ENCODE measurements at regions not wholly inside any gene's neighbourhood (a gene's known extent, or its start where the extent isn't known, plus 50 kb on each side); places are given as distances from the start of the nearest gene placed in this dataset.
"Not testable (repeated sequence)": the region's sequence is repeated elsewhere in the genome, so short reads cannot be mapped to it uniquely, and the experiment has no call there.

DNA sequence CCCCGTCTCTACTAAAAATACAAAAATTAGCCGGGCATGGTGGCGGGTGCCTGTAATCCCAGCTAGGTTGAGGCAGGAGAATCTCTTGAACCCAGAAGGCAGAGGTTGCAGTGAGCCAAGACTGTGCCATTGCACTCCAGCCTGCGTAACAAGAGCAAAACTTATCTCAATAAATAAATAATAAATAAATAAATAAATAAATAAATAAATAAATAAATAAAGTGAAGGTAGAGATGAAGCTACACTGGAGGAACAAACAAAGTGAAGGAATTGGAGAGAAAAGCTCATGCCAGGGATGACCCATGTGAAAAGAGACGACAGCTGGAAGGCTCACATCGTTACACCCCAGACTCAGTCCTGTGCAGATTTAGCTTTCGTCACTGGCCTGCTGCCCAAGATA is 157.3 kb upstream of the ARHGAP28 start:
- DNase-seq: not testable (repeated sequence)

DNA sequence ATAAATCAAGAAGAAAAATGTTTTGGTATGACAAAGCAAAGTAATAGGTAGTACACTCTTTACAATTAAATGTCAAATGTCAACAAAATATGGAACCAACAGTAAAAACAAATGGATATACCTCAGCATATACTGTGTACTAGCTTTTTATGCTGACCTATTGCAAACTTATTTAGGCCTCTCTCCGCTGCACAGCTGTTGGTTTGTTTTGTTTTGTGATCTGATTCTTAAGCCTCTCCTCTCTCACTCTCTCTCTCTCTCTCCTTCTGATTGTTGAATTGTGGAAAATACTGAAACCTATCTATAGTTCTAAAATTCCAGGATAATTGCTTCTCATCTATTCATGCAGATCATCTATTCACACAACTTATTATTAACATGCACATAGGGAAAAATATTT is 154.9 kb upstream of the ARHGAP28 start:
- no peak for DNase-seq

DNA sequence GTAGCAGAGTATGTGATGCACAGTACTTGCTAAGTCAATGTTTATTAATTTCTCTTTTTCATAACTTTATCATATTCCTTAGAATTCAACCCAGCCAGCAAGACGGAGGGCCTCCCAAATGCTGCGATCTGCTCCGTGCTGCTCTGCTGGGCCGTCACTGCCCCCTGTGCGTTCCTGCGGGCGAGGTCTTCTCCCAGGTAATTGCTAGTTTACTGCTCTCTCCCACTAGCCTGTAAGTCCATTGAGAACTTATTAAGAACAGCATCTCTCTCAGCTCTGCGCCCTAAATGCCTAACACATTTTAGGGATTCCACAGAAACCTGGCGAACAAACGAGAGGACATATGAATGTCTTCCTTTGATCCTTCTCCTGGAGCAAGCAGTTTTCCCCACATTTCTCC is 153.6 kb upstream of the ARHGAP28 start:
- DNase-seq: no peak

DNA sequence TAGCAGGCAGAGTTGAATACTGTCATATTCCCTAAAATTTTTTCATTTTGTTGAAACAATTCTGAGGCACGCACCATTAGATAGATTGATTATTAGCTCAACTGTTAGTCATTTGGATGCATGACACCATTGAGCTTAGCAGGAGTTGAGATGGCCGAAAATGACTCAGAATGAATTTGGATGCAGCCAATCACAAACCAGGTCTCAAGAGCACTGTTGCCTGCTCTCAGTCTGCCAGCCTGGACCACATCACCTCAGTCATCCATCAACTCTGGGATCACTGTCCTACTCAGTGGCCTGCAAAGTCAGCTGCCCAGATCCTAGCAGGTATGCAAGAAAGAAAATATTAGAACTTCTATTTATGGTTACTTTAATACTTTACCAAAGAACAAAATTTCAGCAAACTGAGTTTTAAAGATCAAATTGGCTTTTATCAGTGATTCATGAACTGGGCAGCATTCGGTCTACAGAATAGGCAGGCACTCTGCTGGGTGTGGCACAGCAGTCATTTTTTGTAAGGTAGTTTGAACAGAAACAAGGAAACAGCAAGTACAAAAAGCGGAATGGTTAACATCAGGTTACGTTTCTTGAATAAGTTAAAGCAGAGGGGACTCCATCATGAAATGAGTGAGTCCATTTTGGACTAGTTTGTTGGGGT is 152.7 kb upstream of the ARHGAP28 start:
- no peak for DNase-seq

DNA sequence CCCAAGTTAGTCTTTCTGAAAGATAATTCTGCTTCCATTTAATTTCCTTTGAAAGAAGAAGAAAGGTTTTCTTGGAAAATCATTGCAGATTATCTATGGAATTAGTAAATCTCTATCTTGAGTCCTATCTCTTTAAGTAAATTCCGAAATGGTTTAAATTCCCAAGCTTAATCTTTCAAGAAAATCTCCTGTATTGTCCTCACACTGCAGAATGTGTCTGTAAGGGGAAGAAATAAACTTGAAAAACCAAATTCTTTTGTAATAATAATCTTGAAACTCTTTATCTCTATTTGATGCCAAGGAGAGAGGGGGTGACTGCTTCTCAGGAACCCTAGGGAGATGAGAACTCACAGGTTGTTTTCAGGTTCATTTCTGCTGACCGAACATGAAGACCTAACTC is 150.8 kb upstream of the ARHGAP28 start:
- no peak for DNase-seq

DNA sequence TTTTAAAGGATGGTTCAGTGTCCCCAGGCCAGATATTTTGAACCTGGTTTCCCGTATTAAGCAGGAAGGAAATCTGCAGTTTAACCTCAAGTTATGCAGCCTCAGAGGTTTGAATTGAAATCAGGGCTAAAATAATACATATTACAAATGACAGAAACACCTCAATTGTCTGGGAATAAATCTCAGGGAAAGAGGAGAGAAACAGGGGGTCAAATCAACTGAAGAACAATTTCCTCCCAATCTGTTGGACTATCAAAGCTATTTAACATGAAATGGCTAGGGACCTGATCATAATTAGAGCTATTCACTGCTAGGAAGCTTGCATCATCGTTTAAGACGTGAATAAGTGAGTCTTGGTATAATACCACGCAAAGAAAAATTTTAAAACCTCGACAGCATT is 150.0 kb upstream of the ARHGAP28 start:
- DNase-seq: no peak

DNA sequence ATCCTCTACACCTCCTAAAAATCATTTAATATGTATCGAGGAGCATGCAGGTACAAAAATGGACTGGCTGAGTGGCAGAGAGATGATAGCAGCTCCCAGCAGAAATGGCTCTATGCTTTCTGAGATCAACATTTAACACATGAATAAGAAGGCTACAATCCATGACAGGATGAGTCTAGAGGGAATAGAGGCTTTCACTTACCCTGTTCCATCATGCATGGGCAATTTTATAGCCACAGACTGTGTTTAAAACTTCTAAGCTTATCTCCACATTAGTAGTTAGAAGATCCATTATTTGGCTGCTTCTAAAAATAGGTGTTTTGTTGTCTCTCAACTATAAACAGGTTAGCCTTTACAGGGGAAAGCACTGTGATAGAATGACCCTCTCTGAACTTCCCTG is 149.1 kb upstream of the ARHGAP28 start:
- DNase-seq: no peak

DNA sequence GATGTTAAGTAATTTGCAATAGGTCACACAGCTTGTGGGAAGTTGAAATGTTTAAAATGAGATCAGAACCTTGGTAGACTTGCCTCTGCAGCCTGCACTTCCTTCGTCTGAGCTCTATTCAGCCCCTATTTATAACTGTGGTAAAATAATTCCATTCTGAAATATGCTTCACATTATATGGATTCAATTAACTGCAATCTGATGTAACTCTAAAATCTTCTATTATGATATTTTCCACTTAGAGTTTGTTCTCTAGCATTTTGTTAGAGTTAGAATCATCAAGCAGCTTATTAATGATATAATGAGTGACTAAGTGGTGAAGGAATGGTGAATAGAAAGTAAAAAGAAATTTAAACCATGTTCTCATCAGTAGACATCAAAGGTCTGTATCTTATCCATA is 139.6 kb upstream of the ARHGAP28 start:
- DNase-seq: no peak

DNA sequence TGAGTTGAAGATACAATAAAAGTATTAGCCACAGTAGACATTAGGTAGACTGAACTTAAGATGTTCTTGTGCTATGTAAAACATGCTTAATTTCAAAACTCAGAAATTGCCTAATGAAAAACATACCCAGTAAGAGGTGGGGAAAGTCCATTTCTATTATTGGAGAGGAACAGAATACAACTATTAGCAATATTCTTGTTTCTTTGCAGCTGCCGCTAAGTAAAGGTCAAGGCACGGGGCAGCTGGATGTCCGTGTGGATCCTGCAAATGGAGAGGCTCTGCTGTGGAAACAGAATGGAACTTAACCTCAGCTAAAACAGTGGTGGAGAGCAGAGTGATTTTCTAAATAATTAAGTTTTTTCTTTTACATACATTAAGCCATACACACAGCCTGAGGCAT is 139.2 kb upstream of the ARHGAP28 start:
- no peak for DNase-seq

DNA sequence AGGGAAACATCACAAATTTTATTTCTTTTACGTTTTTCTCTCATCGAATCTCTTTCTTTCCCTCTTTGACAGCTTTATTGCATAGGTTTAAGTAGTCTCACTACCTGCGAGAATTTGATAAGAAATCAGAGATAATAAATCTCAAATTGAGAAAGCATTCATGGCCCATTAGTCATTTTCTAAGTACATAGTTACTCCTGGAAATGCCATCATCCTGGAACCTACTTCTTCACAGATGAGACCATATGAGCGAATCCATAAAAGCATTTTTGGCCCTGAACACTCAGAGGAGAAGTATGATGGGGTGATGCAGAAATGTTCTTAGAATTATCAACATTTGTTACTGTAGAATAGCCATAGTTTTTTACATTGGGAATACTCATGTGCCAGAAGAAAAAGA is 138.0 kb upstream of the ARHGAP28 start:
- DNase-seq: no peak

DNA sequence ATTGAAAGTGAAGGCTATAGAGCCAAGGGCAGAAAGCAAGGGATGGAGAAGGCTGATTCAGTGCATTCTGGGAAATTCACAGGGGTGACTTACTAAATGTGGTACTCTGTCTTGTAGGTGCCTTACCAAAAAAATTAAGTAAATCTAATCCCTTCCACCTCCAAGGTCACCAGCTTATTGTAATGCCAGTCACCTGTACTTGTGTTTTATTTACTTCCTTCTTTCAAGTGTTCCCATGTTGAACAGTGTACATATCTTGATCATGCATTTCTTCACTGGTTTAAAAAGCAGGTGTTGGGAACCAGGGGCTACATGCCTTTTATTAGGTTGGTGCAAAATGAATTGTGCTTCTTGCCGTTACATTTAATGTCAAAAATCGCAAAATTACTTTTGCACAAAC is 137.0 kb upstream of the ARHGAP28 start:
- DNase-seq: no peak

DNA sequence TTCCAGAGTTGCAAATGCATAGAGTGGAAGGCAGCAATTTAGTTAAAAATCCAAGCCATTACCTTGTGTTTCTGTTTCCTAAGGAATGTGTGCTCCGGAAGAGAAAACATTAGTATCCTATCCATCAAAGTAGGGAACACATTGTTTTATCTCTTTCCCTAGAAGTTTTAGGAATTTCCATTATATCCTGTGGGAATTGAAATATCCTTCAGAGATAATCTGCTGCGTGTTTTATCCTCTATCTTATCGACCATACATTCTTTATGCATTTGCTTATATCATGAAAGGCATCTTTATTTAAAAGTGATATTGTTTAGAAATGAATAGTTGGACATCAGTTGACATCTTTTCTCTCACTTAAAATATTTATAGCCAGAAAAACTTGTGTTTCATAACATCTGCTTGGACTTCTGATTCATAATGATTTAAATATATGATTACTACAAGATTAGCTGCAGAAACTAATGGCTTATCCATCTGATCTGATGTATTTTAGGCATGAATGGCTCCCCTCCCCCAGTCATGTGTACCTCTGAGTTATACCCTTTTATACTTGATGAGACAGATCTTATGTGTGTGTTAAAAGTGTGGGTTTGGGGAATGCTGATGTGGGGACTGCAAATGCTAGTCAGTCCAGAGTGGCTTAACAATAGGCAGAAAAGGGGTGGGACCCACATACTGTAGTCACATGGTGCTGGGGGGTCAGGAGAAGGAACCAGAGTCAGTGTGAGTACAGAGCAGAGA is 136.2 kb upstream of the ARHGAP28 start:
- no peak for DNase-seq

DNA sequence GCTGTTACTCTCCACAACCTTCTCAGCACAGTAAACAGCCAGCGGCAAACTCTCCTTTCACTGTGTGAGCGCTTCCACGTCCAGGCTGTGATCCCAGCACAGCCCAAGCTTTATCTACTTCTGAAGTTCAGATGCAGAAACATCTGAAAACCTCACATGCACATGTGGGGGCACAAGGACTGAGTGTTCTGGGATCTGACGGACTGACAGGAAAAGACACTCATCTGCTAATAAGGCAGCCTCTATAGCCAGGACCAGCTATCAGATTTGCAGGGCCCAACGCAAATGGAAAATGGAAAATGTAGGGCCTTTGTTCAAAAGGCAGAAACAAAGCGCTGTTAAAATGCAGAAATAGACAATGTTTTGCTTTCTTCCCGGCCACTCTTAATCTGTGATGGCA is 133.8 kb upstream of the ARHGAP28 start:
- DNase-seq: no peak

DNA sequence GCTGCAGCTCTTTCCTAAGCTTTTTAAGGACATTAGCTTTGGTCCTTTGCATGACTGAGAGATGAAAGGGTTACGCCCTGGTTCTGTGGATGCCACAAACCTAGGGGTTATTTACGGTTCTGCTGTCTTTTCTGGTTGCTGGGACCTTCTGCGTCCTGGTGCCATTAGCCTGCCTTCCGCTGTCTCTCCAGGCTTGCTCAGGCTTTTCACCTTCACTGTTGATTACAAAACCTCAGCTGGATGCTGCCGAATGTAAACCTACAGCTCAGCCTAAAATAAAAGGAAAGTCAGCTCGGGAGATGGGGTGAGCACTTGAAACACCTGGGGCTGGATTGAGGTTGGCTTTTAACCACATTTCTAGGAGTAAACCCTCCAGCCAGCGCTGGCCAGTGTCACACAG is 130.9 kb upstream of the ARHGAP28 start:
- DNase-seq: no peak

DNA sequence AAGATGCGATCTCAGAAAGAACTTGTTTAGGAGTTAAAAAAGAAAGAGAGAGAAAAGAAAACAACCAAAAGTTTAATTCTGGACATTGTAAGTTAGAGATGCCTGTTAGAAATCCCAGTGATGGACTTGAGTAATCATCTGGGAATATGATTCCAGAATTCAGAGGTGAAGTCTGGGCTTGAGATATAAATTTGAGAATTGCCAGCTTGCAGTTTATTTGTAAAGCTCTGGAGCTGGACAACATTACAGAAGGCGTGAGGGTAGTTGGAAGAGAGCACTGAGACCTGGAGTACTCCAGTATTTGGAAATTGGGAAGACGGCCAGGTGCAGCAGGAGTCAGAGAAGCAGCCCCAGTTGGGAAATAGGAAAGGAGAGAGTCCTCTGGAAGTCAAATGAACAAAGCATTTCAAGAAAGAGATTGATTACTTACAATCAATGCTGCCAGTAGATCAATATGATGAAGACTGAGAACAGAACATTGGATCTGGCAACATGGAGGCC is 128.8 kb upstream of the ARHGAP28 start:
- no peak for DNase-seq

DNA sequence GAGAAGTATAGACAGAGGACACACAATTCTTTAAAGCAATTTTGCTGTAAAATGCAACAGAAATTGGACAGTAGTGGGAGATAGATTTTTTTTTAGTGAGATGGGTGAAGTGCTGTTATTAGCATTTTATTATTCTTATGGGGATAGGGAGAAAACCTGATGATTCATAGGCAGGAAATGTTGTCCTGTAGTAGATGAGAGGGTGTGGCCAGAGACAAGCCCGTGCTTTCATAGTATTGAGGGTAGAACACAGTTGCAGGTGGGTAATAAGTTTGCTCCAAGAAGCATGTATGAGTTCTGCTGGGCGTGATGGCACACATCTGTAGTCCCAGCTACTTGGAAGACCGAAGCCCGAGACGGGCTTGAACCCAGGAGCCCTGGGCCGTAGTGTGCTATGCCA is 128.3 kb upstream of the ARHGAP28 start:
- DNase-seq: no peak

DNA sequence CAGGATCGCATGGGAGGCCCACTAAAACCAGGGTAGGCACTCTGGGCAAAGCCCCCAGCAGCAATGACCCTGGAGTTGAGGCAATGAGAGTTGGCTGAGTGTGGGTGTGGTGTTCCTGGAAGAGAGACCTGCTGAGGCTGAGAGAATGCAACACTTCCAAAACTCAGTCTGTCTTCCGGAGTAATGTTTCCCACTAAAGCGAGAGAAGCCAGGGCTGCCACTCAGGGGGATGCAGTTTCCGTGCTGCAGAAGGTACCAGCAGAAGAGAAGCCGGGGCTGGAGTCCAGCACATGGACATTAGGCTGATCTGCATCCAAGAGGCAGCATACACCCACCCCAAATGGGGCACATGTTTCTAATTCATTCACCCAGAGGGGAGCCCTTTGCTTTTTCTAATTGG is 127.2 kb upstream of the ARHGAP28 start:
- no peak for DNase-seq

DNA sequence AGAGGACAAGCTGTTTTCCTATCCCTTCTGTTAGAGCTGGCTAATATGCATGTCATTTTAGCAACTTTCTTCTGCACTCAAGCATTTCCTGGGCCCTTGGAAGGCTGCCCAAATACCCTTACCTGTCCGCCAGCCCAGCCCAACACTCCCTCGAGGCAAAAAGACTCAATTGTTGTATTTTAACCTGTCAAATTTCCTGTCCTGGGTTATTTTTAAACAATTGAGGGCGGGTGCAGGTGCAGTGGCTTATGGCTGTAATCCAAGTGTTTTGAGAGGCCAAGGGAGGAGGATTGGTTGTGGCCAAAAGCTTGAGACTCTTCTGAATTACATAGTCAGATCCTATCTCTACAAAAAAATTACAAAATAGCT is 125.0 kb upstream of the ARHGAP28 start:
- no peak for DNase-seq

DNA sequence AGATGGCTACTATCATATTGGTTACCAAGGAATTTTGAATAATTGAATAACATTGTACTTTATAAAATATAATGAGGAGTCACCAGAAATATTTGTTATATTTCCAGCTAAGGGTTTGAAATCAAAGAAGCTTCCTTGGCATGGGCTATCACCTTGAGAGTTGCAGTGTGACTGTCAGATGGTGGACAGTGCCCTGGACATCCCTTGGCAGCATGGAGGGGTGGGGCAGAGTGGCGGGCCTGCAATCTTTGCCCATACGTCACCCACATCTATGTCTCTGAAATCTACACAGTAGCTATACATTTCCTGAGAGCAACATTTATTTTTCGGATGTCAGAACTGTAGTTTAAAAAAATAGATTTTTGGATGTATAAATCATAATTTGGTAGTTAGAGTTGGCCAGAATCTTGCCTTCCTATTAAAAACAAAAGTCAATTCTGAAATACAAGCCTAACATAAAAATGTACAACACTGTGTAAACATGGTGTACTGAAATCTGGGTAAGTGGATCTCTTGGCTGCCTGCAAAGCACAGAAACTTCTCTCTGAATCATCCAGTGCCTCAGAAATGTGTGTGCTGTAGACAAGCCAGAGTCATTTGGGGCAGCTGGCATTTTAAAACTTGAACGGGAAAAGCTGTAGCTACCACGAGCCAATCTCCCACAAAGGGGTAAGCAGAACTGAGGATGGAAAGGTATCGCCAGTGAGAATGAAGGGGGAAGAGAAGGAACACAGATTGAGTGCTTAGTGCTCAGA is 124.2 kb upstream of the ARHGAP28 start:
- DNase-seq: no peak

DNA sequence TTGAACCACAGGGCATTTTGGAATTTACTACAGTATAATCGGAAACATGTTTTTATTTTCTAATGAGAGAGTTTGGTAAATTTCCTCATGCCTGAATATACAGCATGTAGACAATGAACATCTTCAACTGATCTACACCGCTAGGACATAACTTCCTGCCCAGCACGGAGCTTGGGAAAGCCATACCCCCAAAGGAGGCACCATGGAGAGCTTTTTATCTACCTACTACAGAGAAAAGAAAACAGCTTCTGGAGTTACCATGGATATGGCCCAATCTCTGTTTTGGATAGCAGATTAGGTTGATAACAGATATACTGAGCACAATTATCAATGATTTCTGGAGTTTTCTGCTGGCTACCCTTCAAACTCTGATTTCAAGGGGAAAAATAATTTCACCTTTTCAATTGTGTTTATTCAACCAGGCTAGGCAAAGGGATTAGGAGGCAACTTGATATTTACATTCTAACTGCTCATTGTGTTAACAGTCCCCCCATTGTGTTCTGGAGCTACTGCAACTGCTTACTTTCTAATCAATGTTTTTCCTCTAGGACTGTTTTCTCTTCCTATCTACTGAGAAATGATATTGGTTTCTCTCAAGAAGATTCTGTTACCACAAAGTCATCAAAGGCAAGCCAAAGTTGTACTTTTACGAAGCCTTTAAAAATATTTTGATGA is 123.0 kb upstream of the ARHGAP28 start:
- no peak for DNase-seq

DNA sequence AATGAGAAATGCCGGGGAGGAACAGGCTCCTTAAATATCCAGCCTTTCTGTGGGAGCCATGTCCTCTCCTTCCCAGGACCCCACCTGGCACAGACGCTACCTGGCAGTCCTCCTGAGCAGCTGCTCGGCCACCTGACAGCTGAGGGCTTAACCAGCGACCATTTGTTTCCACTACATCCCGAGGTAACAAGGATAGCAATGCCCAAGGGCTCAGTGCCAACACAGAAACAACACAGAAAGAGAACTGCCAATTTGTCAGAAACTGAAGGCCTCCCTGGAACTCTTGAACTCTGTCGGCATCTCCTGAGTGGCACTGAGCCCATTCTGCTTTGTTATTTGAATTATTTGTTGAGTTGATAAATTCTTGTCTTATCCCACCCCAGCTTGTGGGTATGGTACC is 122.2 kb upstream of the ARHGAP28 start:
- DNase-seq: no peak

DNA sequence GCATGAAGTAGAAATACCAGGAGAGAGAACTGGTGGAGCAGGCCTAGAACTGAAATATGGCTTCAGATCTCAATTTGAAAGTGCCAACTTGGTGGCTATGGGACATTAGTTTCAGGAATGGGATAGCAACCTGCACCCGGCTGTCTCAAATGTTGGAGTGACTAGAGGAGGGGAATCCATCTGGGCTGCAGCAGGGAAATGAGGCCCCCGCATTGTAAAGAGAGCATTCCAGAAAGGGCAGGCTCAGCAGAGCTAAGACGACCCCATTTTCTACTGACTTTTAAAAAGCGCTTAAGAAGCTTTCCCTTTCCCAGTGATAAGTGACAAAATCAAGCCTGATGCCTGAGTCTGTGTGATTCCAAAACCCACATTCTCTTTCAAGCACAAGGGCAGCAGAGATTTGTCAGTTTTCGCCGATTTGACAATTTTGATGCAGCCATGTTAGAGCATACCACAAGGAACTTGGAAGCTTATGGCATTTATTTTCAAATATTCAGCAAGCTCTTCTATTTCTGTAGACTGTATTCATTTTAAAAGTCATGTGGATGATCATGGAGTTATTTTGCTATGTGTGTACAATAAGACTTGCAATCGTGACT is 119.8 kb upstream of the ARHGAP28 start:
- DNase-seq: no peak

DNA sequence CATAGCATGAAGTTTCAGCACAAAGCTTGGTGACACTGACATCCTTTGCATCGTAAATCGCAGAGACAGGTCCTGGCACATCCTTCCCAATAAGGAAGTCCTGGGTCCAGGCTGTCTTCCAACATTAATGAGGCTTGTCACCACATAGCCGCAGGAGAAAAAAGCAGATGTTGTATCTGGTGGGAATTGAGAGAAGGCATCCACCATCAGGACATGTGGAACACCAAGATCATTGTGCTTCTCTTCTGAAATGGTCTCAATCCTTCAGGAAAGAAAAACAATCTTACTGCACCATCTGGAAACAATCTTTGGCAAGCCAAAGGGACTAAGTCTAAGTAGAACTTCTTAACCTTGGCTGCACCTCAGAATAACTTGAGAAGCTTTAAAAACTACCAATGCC is 119.0 kb upstream of the ARHGAP28 start:
- DNase-seq: no peak

Measured in NCI-H1930 (cell line).